HEK293 (cell line): ENCODE measurements at regions not wholly inside any gene's neighbourhood (a gene's known extent, or its start where the extent isn't known, plus 50 kb on each side); places are given as distances from the start of the nearest gene placed in this dataset.

Experiments used
- CTCF ChIP-seq: fragments of 450-650 bp; formaldehyde crosslinking; IDR thresholded peaks from 2 replicates; pipeline ENCODE4 v1.5.1; 2016; ENCODE audit warnings: missing biosample characterization, missing genetic modification characterization
- RBAK ChIP-seq: fragments of 450-650 bp; formaldehyde crosslinking; IDR thresholded peaks from 2 replicates; pipeline ENCODE4 v1.5.1; 2016; ENCODE audit warnings: missing biosample characterization, missing genetic modification characterization
- TCF7L2 ChIP-seq: IDR thresholded peaks from 2 replicates; pipeline ENCODE4 v1.6.1; 2011; ENCODE audit warnings: low read depth, mild to moderate bottlenecking, inconsistent platforms, low read length, moderate library complexity, borderline replicate concordance
- ZFP3 ChIP-seq: fragments of 450-650 bp; formaldehyde crosslinking; IDR thresholded peaks from 2 replicates; pipeline ENCODE4 v1.5.1; 2016; ENCODE audit warnings: low read depth, missing biosample characterization, missing genetic modification characterization
- ZNF239 ChIP-seq: fragments of 450-650 bp; formaldehyde crosslinking; IDR thresholded peaks from 2 replicates; pipeline ENCODE4 v1.5.1; 2016; ENCODE audit warnings: missing biosample characterization, missing genetic modification characterization
- ZNF280C ChIP-seq: fragments of 450-650 bp; formaldehyde crosslinking; IDR thresholded peaks from 2 replicates; pipeline ENCODE4 v1.5.1; 2016; ENCODE audit warnings: missing biosample characterization, missing genetic modification characterization
- ZNF596 ChIP-seq: fragments of 450-650 bp; IDR thresholded peaks from 2 replicates; pipeline ENCODE4 v1.5.0; 2018; ENCODE audit warnings: missing biosample characterization, mild to moderate bottlenecking, missing genetic modification characterization, moderate library complexity
- ZNF692 ChIP-seq: fragments of 450-650 bp; formaldehyde crosslinking; IDR thresholded peaks from 2 replicates; pipeline ENCODE4 v1.5.1; 2016; ENCODE audit warnings: missing biosample characterization, missing genetic modification characterization

GRCh38 chr4:59525885-59526284, 1674.2 kb upstream of the ADGRL3 start:
- TF ChIP-seq ZNF239 (tag by site-specific recombination) (no peak), ZNF692 (tag by site-specific recombination) (no peak), ZNF596 (no peak), CTCF (no peak), ZFP3 (tag by site-specific recombination) (no peak), TCF7L2 (no peak), RBAK (tag by site-specific recombination) (no peak), ZNF280C (tag by site-specific recombination) (no peak)
